IMR-90 (cell line): ENCODE measurements at regions not wholly inside any gene's neighbourhood (a gene's known extent, or its start where the extent isn't known, plus 50 kb on each side); places are given as distances from the start of the nearest gene placed in this dataset.

Experiments used
- CTCF ChIP-seq: conservative IDR thresholded peaks from 2 replicates; pipeline ENCODE4 v1.5.1; 2012; ENCODE audit warnings: mild to moderate bottlenecking, low read depth, low read length, improper control_type of control experiment
- MAFK ChIP-seq: IDR thresholded peaks from 2 replicates; pipeline ENCODE4 v1.6.1; 2012; ENCODE audit warnings: low read depth, low read length, improper control_type of control experiment
- MAZ ChIP-seq: IDR thresholded peaks from 2 replicates; pipeline ENCODE4 v1.6.1; 2012; ENCODE audit warnings: low read depth, mild to moderate bottlenecking, low read length, improper control_type of control experiment, moderate library complexity, borderline replicate concordance
- POLR2A ChIP-seq: IDR thresholded peaks from 2 replicates; pipeline ENCODE4 v1.6.1; 2012; ENCODE audit warnings: mild to moderate bottlenecking, low read depth, low read length
- RAD21 ChIP-seq: IDR thresholded peaks from 2 replicates; pipeline ENCODE4 v1.6.1; 2012; ENCODE audit warnings: low read length, improper control_type of control experiment
- SMC3 ChIP-seq: fragments of 150-350 bp; IDR thresholded peaks from 2 replicates; pipeline ENCODE4 v1.6.1; 2016; ENCODE audit warnings: low read depth, mild to moderate bottlenecking, antibody characterized with exemption, low read length, moderate library complexity
- USF2 ChIP-seq: fragments of 150-350 bp; IDR thresholded peaks from 2 replicates; pipeline ENCODE4 v1.6.1; 2017; ENCODE audit warnings: mild to moderate bottlenecking, antibody characterized with exemption, low read length, low read depth

- TF ChIP-seq SMC3, result no peak
- no peak for TF ChIP-seq USF2
- TF ChIP-seq CTCF, result no peak
- TF ChIP-seq POLR2A, result no peak
- no peak for TF ChIP-seq MAFK
- no peak for TF ChIP-seq RAD21
- no peak for TF ChIP-seq MAZ
Observed at GRCh38 chr7:1372671-1373379, 86.4 kb downstream of the MICALL2 start.
